ENCODE measurements at regions not wholly inside any gene's neighbourhood (a gene's known extent, or its start where the extent isn't known, plus 50 kb on each side); places are given as distances from the start of the nearest gene placed in this dataset.

DNA sequence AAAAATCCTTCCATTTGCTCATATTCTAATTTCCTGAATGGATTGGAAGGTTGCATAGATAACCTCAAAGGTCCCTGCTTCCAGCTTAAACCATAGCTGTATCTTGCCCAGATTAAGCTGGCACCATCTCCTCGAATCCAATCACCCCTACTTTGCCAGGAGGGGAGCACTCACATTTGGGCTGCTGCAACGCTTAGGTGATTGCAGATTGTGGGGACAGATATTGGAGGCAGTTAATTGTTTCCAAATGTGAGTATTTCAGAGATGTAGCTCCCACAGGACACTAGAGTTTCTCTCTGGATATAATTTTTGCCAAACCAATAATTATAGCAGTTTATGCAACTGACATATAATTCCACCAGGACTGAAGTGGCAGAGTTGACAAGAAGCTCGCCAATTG, 53.5 kb upstream of the ACSL1 start:
- DNase-seq: no peak

- DNase-seq: no peak
Measured at GRCh38 chr4:184882276-184882675, 56.5 kb upstream of the ACSL1 start.

GRCh38 chr4:184883024-184883423, 57.3 kb upstream of the ACSL1 start:
- no peak for DNase-seq

DNA sequence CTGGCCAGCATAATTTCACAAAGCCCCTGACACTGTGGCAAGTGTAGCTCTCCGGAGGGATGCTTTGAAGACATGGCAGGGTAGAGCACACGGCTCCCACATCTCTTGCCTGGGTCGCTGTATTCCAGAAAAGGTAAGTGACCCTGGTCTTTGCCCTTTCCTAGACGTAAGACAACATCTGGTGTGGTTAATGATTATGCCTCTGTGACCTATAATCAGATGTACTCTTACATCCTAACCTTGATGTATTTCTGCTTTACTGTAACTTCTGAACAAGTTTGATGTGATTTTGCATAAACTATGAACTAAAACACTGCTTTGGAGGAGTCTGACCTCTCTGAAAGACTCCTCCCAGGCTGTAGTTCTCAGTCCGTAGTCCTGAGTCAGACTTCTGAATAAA, 59.1 kb upstream of the ACSL1 start:
- no peak for DNase-seq

DNA sequence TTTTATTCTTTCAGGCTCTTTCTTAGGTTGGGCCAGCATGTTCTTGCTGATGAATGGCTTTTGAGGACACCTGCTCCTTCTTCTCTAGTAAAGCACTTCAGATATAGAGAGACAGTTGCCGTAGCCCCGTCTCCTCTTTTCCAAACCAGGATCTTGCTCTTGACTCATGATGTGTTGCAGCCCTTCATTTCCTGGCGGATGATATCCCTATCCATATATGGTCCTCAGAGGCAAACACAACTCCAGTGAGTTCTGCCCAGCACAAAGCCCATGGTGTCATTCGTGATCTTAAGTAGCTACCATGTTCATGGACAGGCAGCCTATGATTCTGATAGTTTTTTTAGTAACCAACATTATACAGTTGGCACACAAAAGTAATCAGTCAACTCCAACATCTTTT, 59.8 kb upstream of the ACSL1 start:
- DNase-seq: no peak

GRCh38 chr4:184887333-184887732, 61.6 kb upstream of the ACSL1 start:
- DNase-seq: no peak

DNA sequence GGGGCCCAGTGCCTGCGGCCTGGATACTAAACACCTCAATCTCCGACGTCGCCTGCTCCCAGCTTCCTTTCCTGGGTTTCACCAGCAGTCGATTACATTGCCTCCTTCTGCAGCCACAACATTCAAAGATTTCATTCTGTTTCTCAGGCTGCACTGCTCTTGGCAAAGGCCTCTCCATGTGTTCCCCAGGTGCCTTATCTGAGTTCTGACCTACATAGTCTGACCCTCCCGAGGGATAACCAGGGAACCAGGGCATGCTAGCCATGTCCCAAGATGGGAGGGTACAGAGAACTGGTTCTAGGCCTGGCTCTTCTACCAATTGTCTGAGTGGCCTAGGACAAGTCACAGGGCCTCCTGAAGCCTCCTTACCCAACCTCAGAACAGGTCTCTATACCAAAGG, 62.2 kb upstream of the ACSL1 start:
- no peak for DNase-seq

DNA sequence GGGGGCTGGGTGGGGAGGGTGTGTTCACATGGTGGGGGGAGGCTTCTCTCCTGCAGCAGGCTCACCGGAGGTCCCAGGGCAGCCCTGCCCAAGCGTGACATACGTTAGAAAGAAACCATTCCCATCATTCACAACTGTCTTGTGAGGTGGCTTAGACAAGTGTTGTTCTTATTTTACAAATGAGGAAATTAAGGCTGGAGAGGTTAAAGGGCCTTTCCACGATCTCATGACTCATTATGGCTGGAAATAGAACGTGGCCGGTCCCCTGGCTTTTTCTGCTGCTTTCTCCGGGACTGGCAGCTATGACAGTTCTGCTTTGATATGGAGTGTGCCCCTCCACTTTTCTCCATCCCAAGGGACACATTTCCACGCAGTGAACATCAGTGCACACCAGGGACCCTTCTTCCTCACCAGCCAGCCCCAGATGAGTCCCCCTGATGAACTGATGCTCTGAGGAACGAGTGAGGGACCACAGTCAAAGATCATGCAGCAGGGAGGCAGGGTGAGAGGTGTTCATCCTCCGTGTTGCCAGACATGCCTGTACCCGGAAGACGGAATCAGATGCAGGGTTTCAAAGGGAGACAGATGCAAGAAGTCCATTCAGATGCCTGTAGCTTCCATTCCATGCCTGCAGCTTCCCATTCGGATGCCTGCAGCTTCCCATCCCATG, 64.0 kb upstream of the ACSL1 start:
- DNase-seq: no peak

- DNase-seq: no peak
Measured at GRCh38 chr4:184890499-184890898, 64.7 kb upstream of the ACSL1 start.

- DNase-seq: no peak
Measured at GRCh38 chr4:184891816-184892397, 66.1 kb upstream of the ACSL1 start.

DNA sequence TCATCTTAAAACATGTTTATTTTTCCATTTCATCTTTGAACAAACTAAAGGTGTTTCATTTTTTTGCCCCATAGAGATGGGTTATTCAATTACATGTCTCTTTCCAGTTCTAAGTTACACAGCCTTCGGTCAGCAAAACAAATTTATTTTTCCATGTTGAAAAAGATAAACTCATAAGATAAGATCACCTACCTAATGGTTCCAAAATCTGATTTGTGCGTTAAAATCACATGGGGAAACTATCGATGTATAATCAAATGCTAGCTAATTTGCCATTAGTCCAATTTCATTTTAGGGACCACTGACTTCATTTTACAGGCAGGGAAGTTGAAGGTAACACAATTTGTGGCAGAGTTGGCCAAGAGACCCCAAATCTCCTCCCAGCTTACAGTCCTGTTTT, 67.2 kb upstream of the ACSL1 start:
- no peak for DNase-seq

DNA sequence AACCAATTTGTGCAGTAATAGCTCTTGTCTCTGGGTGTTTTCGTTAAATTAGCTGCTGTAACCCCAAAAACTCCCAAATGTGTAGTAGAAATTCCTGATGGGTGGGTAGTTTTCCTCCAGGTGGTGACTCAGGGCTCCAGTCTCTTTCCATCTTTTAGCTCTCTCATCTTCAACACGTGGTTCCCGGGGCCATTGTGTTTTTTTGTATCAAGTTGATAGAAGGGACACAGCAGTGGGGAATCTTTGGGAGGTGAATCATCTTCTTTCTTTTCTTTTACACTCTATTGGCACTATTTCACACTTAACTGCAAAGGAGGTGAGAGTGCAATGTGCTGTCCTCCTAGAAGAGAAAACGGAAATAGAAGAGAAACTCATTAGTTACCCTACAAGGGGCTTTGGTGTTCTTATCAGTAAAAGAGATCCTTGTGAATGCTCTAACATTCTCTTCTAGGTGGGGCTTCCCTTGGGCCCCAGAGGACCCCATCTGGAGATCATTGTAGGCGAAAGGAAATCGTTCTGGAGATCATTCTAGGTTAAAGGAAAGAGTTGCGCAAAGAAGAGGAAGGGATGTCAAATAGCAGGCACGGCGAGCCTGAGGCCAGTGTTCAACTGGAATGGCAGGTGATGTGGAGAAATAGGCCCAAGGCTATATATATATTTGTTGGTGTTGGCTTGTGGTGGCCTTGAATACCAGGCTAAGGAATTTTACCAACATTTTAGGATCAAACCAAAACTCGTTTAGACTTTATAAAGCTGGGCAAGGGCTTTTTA, 68.2 kb upstream of the ACSL1 start:
- DNase-seq: no peak

- DNase-seq: no peak
Measured at GRCh38 chr4:184895012-184895695, 69.4 kb upstream of the ACSL1 start.

DNA sequence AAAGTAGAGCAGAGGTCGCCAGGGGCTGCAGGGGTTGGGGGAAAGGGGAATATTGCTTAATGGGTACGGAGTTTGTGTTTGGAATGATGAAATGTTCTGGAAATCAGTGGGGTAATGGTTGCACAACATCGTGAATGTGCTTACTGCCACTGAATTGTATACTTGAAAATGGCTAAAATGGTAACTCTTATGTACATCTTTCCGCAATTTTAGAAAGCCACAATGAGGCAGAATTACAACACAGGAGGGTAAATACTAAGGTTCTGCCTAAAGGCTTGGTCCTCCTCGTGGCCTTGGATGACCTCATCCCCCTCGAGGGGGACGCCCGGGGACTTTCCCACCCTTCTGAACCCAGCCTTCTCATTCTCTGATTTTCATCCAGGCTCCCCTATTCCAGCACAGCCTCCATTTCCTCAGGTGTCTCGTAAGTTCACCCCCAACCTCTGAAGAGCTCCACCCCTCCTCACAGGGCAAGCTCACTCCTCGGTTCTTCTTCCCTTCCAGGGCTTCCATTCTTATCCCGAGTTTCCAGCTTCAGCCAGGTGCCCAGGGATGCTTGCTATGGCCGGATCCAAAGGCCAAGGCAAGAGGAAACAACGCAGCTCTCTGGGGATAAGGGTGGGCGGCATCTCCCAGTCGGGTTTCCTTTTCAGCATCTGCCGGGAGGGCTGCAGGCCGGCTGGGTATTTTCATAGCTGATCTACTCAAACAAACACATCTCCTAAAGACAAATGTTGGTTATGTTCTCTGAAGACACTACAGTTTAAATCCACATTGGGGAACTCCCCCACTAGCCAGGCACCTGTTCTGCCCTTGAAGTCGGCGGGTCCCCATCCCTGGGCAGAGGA, 71.3 kb upstream of the ACSL1 start:
- no peak for DNase-seq

DNA sequence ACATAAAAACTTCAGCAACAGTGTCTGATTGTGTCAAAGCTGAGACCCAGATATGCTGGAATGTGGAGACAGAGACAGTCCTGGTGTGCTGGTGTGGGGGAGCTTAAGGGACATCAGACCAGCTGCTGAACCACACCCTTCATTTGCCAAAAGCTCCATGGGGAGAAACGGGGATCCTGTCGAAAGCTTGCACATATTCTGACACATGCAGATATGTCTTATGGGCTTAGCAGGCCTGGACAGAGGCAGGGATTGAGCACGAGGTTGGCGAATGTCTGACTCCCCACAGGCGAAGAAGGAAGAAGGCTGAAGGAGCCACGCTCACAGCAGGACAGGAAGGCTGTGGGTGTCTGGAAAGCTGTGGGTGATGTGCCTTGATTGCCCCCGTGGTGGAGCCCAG, 72.1 kb upstream of the ACSL1 start:
- DNase-seq: no peak

- no peak for DNase-seq
Measured at GRCh38 chr4:184898793-184899192, 73.0 kb upstream of the ACSL1 start.

- no peak for DNase-seq
Measured at GRCh38 chr4:184899261-184900134, 73.7 kb upstream of the ACSL1 start.

DNA sequence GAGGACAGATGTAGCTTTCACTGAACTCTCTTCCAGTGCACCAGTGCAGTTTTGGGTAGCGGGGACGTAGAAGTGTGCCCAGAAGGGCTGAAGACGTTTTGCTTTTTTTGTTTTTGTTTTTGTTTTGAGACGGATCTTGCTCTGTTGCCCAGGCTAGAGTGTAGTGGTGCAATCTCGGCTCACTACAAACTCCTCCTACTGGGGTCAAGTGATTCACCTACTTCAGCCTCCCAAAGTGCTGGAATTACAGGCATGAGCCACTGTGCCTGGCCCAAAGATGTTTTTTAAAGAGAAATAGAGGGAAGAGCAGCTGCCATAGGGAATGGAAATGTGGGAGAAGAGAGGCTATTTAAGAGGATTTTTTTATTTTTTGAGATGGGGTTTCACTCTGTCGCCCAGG, 74.4 kb upstream of the ACSL1 start:
- DNase-seq: no peak

GRCh38 chr4:184902550-184902949, 76.8 kb upstream of the ACSL1 start:
- DNase-seq: no peak

GRCh38 chr4:184906480-184907097, 80.8 kb upstream of the ACSL1 start:
- no peak for DNase-seq

DNA sequence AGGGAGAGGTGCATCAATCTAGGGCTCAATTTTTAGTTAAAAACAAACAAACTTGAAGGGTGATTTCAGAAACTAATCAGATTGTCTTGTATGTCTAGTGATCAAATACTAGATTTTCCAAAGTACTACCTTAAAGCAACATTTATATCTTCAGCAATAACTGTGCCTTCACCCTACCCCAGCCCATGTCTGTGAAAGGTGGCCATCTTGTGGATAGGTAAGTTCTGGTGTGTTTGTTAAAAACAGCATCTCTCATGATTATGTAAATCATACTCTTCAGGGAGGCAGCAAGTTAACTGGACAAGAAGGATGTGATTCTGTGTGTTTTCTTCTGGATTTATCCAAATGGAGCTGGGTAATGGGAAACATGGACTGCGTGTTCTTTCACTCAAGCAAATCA, 81.4 kb upstream of the ACSL1 start:
- DNase-seq: no peak
